HL-60 (cell line): ENCODE measurements at regions not wholly inside any gene's neighbourhood (a gene's known extent, or its start where the extent isn't known, plus 50 kb on each side); places are given as distances from the start of the nearest gene placed in this dataset.

Experiments used
- CTCF ChIP-seq: IDR thresholded peaks from one replicate; pipeline ENCODE4 v1.5.1; 2011; ENCODE audit warnings: low read length, control low read depth, inconsistent platforms; ENCODE audit not compliant: insufficient read depth
- GABPA ChIP-seq: IDR thresholded peaks from 2 replicates; pipeline ENCODE4 v1.6.1; 2012; ENCODE audit warnings: low read depth
- REST ChIP-seq: IDR thresholded peaks from 2 replicates; pipeline ENCODE4 v1.6.1; 2012; ENCODE audit warnings: low read depth; ENCODE audit not compliant: insufficient replicate concordance

GRCh38 chr7:9625953-9626352, 1192.5 kb downstream of the NXPH1 start:
- no peak for TF ChIP-seq CTCF
- no peak for TF ChIP-seq REST
- no peak for TF ChIP-seq GABPA
